Mesendoderm (in vitro differentiated cells): ENCODE measurements at regions not wholly inside any gene's neighbourhood (a gene's known extent, or its start where the extent isn't known, plus 50 kb on each side); places are given as distances from the start of the nearest gene placed in this dataset.

Source experiments
- DNase-seq: peaks from one replicate; pipeline ENCODE4 v3.0.0; 2013
- H2AK5ac ChIP-seq: 2 replicates; pipeline ENCODE4 v1.6.1; 2013; ENCODE audit warnings: low read length, inconsistent platforms
- H2BK120ac ChIP-seq: 2 replicates; pipeline ENCODE4 v1.6.1; 2013; ENCODE audit warnings: low read depth, mild to moderate bottlenecking, low read length, moderate library complexity, mixed read lengths
- H2BK15ac ChIP-seq: replicated peaks from 2 replicates; pipeline ENCODE4 v1.6.1; 2013; ENCODE audit warnings: low read depth, mild to moderate bottlenecking, moderate library complexity
- H2BK5ac ChIP-seq: 2 replicates; pipeline ENCODE4 v1.6.1; 2013; ENCODE audit warnings: low read length, inconsistent platforms
- H3K18ac ChIP-seq: 2 replicates; pipeline ENCODE4 v1.6.1; 2013; ENCODE audit warnings: mild to moderate bottlenecking, low read length, mixed read lengths
- H3K23ac ChIP-seq: one replicate; pipeline ENCODE4 v1.6.1; 2013; ENCODE audit warnings: low read length
- H3K27ac ChIP-seq: 2 replicates; pipeline ENCODE4 v1.5.1; 2013; ENCODE audit warnings: low read depth, mild to moderate bottlenecking, inconsistent platforms, low read length, moderate library complexity
- H3K27me3 ChIP-seq: 2 replicates; pipeline ENCODE4 v1.6.1; 2013; ENCODE audit warnings: low read length, control low read depth, mild to moderate bottlenecking, inconsistent platforms; ENCODE audit not compliant: insufficient read depth, poor library complexity
- H3K36me3 ChIP-seq: 2 replicates; pipeline ENCODE4 v1.6.1; 2013; ENCODE audit warnings: low read length, inconsistent platforms; ENCODE audit not compliant: control insufficient read depth, insufficient read depth
- H3K4ac ChIP-seq: one replicate; pipeline ENCODE4 v1.6.1; 2013; ENCODE audit warnings: low read depth, mild to moderate bottlenecking, low read length, moderate library complexity
- H3K4me1 ChIP-seq: 2 replicates; pipeline ENCODE4 v1.6.1; 2013; ENCODE audit warnings: low read depth, low read length, inconsistent platforms; ENCODE audit not compliant: control insufficient read depth
- H3K4me2 ChIP-seq: 2 replicates; pipeline ENCODE4 v1.6.1; 2013; ENCODE audit warnings: low read length
- H3K4me3 ChIP-seq: 2 replicates; pipeline ENCODE4 v1.5.1; 2013; ENCODE audit warnings: mild to moderate bottlenecking, low read length
- H3K56ac ChIP-seq: one replicate; pipeline ENCODE4 v1.6.1; 2013; ENCODE audit warnings: low read length
- H3K79me1 ChIP-seq: 2 replicates; pipeline ENCODE4 v1.6.1; 2013; ENCODE audit warnings: low read length, inconsistent platforms
- H3K79me2 ChIP-seq: 2 replicates; pipeline ENCODE4 v1.6.1; 2013; ENCODE audit warnings: mild to moderate bottlenecking, low read length; ENCODE audit not compliant: control insufficient read depth, insufficient read depth
- H3K9ac ChIP-seq: 2 replicates; pipeline ENCODE4 v1.6.1; 2013; ENCODE audit warnings: low read length, inconsistent platforms
- H4K5ac ChIP-seq: one replicate; pipeline ENCODE4 v1.6.1; 2013; ENCODE audit warnings: low read length
- H4K8ac ChIP-seq: one replicate; pipeline ENCODE4 v1.6.1; 2013; ENCODE audit warnings: low read depth, mild to moderate bottlenecking, control low read depth, low read length, moderate library complexity
- WGBS: extraction: QIAGEN DNeasy Blood & Tissue Kit; methylation state at CpG from one replicate; pipeline ENCODE4 v1.1.7; 2013; ENCODE audit warnings: low lambda C conversion rate, missing lambda C conversion rate; ENCODE audit not compliant: insufficient coverage; ENCODE audit errors: extremely low coverage; 5-methylcytosine and 5-hydroxymethylcytosine counted together

GRCh38 chr15:38876211-38876610 lies 311.6 kb upstream of the RASGRP1 start:
- WGBS, result 100% methylated on average over 1 of the region's 6 CpGs

DNA sequence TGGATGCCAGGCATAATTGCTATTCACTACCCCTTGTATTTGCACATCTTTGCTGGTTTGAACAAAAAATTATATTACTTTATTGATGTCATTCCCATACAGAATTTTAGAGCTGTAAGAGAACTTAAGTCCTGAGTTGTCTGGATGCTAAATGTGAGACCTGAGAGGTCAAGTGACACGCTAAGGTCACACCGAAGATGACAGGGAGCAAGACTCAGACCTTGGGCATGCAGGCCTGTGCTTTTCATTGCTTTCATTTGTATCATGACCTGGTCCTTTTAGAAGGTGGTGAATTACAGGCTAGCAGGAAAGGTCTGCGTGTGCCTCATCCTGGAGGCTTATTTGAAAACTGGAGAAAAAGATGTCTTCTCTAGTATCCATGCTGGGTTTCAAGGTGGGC lies 312.0 kb upstream of the RASGRP1 start:
- H3K79me2 ChIP-seq, result no peaks in the 10 kb centered on the region
- WGBS, result no CpG with 5 or more reads among the region's 3 CpGs

More at GRCh38 chr15:38876211-38876610, 311.6 kb upstream of the RASGRP1 start:
- Histone ChIP-seq H3K79me2 (no peaks in the 10 kb centered on the region), H2BK120ac (no peak overlapping the region), H3K79me1 (no peaks in the 10 kb centered on the region), H3K9ac (no peak overlapping the region), H3K56ac (no peak overlapping the region), H3K4ac (no peak overlapping the region), H4K8ac (no peak overlapping the region), H2BK15ac (no peak overlapping the region), H3K4me1 (no peaks in the 10 kb centered on the region), H3K23ac (no peak overlapping the region), H3K4me3 (no peak overlapping the region), H4K5ac (no peak overlapping the region), H2BK5ac (no peak overlapping the region), H3K4me2 (no peak overlapping the region), H3K36me3 (no peaks in the 10 kb centered on the region), H2AK5ac (no peak overlapping the region), H3K18ac (no peak overlapping the region), H3K27ac (no peak overlapping the region), H3K27me3 (no peaks in the 10 kb centered on the region)
- no peak for DNase-seq

GRCh38 chr15:38877471-38877870 lies 312.9 kb upstream of the RASGRP1 start:
- H3K27ac ChIP-seq, result no peak overlapping the region
- no peaks in the 10 kb centered on the region for H3K36me3 ChIP-seq
- no peak overlapping the region for H2BK15ac ChIP-seq
- H3K23ac ChIP-seq, result no peak overlapping the region
- H3K9ac ChIP-seq, result no peak overlapping the region
- no peak overlapping the region for H2AK5ac ChIP-seq
- DNase-seq, result no peak
- H3K27me3 ChIP-seq, result no peaks in the 10 kb centered on the region
- no peak overlapping the region for H2BK120ac ChIP-seq
- no peak overlapping the region for H3K4me3 ChIP-seq
- H3K79me2 ChIP-seq, result no peaks in the 10 kb centered on the region
- no peaks in the 10 kb centered on the region for H3K4me1 ChIP-seq
- no peaks in the 10 kb centered on the region for H3K79me1 ChIP-seq
- no peak overlapping the region for H3K4ac ChIP-seq
- H3K18ac ChIP-seq, result no peak overlapping the region
- no peak overlapping the region for H3K4me2 ChIP-seq
- no CpG with 5 or more reads among the region's 4 CpGs for WGBS
- no peak overlapping the region for H4K8ac ChIP-seq
- no peak overlapping the region for H4K5ac ChIP-seq
- H3K56ac ChIP-seq, result no peak overlapping the region
- H2BK5ac ChIP-seq, result no peak overlapping the region

More for the DNA sequence above, 312.0 kb upstream of the RASGRP1 start:
- no peak overlapping the region for H2BK15ac ChIP-seq
- H3K79me1 ChIP-seq, result no peaks in the 10 kb centered on the region
- H3K56ac ChIP-seq, result no peak overlapping the region
- no peaks in the 10 kb centered on the region for H3K4me1 ChIP-seq
- no peaks in the 10 kb centered on the region for H3K36me3 ChIP-seq
- H3K4ac ChIP-seq, result no peak overlapping the region
- no peak overlapping the region for H3K23ac ChIP-seq
- no peak overlapping the region for H4K5ac ChIP-seq
- H4K8ac ChIP-seq, result no peak overlapping the region
- H3K27ac ChIP-seq, result no peak overlapping the region
- H2BK120ac ChIP-seq, result no peak overlapping the region
- no peak overlapping the region for H3K4me3 ChIP-seq
- no peak overlapping the region for H3K4me2 ChIP-seq
- H2BK5ac ChIP-seq, result no peak overlapping the region
- H3K9ac ChIP-seq, result no peak overlapping the region
- no peak for DNase-seq
- no peak overlapping the region for H3K18ac ChIP-seq
- no peaks in the 10 kb centered on the region for H3K27me3 ChIP-seq
- no peak overlapping the region for H2AK5ac ChIP-seq

GRCh38 chr15:38878026-38878425 lies 313.4 kb upstream of the RASGRP1 start:
- no peaks in the 10 kb centered on the region for H3K79me1 ChIP-seq
- no peak overlapping the region for H3K9ac ChIP-seq
- no peaks in the 10 kb centered on the region for H3K4me1 ChIP-seq
- no peaks in the 10 kb centered on the region for H3K36me3 ChIP-seq
- H4K8ac ChIP-seq, result no peak overlapping the region
- H3K4me3 ChIP-seq, result no peak overlapping the region
- no peaks in the 10 kb centered on the region for H3K27me3 ChIP-seq
- H2BK15ac ChIP-seq, result no peak overlapping the region
- H3K27ac ChIP-seq, result no peak overlapping the region
- no peak overlapping the region for H3K4me2 ChIP-seq
- no peak overlapping the region for H3K56ac ChIP-seq
- H3K4ac ChIP-seq, result no peak overlapping the region
- H3K23ac ChIP-seq, result no peak overlapping the region
- H3K18ac ChIP-seq, result no peak overlapping the region
- no peak overlapping the region for H2AK5ac ChIP-seq
- no peak for DNase-seq
- H2BK120ac ChIP-seq, result no peak overlapping the region
- no peak overlapping the region for H2BK5ac ChIP-seq
- no peaks in the 10 kb centered on the region for H3K79me2 ChIP-seq
- no peak overlapping the region for H4K5ac ChIP-seq

DNA sequence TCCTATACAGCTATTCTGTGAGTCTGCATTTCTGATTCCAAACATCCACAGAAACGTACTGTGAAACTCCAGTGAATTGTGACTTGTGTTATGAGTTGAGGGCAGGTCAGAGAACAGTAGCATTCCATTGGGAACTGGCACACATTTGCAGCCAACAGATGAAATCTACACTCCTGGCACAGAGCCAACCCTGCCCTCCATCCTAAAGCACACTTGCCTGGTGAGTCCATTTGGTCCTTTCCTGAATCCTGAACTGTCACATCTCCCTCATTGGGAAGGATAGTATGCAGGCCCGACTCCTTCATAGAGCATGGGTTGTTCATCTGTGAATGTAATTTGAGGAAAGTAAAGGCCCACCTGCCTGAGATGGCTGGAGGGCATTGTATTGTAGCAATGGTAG lies 314.3 kb upstream of the RASGRP1 start:
- no peak overlapping the region for H3K56ac ChIP-seq
- H3K4me2 ChIP-seq, result no peak overlapping the region
- H3K36me3 ChIP-seq, result no peaks in the 10 kb centered on the region
- H3K27me3 ChIP-seq, result no peaks in the 10 kb centered on the region
- no peak overlapping the region for H3K23ac ChIP-seq
- H3K4me3 ChIP-seq, result no peak overlapping the region
- H3K4ac ChIP-seq, result no peak overlapping the region
- H2BK120ac ChIP-seq, result no peak overlapping the region
- no peaks in the 10 kb centered on the region for H3K79me2 ChIP-seq
- no peak for DNase-seq
- no peak overlapping the region for H2BK5ac ChIP-seq
- no peak overlapping the region for H3K9ac ChIP-seq
- H2AK5ac ChIP-seq, result no peak overlapping the region
- no peak overlapping the region for H3K18ac ChIP-seq
- no peak overlapping the region for H2BK15ac ChIP-seq
- no peak overlapping the region for H3K27ac ChIP-seq
- no peak overlapping the region for H4K8ac ChIP-seq
- no peaks in the 10 kb centered on the region for H3K4me1 ChIP-seq
- no CpG with 5 or more reads among the region's 2 CpGs for WGBS
- H3K79me1 ChIP-seq, result no peaks in the 10 kb centered on the region
- no peak overlapping the region for H4K5ac ChIP-seq

DNA sequence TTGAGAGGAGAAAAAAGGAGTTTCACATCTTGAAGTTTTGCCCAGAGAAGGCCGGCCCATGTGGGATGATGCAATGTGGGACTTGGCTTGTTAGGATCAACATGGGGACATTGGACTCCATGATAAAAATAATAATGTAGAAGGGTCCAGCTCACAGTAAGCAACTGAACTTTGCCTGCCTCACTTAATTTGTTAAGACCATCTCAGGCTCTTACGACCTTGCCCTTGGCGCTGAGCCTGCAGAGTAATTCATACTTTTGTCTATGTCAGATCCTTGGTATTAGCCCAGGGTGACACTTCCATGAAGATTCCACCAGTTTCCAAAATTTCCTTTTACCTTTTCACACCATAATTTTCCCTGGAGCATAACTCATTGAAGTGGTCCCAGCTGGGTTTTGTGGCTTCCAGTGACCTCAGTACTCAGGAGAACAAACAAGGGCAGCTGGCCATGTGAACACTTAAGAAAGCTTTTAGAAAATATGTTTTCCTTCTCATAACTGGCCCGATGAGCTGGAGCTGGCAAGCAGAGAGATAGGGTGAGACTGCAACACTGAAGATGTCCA lies 315.4 kb upstream of the RASGRP1 start:
- no peak overlapping the region for H2BK15ac ChIP-seq

More for the DNA sequence above, 315.4 kb upstream of the RASGRP1 start:
- no CpG with 5 or more reads among the region's 4 CpGs for WGBS
- no peak overlapping the region for H4K8ac ChIP-seq
- no peaks in the 10 kb centered on the region for H3K79me1 ChIP-seq
- no peak overlapping the region for H3K27ac ChIP-seq
- no peaks in the 10 kb centered on the region for H3K27me3 ChIP-seq
- no peaks in the 10 kb centered on the region for H3K36me3 ChIP-seq
- no peaks in the 10 kb centered on the region for H3K79me2 ChIP-seq
- H3K4me1 ChIP-seq, result no peaks in the 10 kb centered on the region
- no peak overlapping the region for H2AK5ac ChIP-seq
- no peak overlapping the region for H3K4me3 ChIP-seq
- H3K56ac ChIP-seq, result no peak overlapping the region
- no peak overlapping the region for H3K4me2 ChIP-seq
- no peak overlapping the region for H2BK120ac ChIP-seq
- no peak overlapping the region for H3K9ac ChIP-seq
- no peak overlapping the region for H3K4ac ChIP-seq
- H2BK5ac ChIP-seq, result no peak overlapping the region
- DNase-seq, result no peak
- H3K23ac ChIP-seq, result no peak overlapping the region
- no peak overlapping the region for H3K18ac ChIP-seq
- no peak overlapping the region for H4K5ac ChIP-seq
